GM21526 (cell line): ENCODE measurements at regions not wholly inside any gene's neighbourhood (a gene's known extent, or its start where the extent isn't known, plus 50 kb on each side); places are given as distances from the start of the nearest gene placed in this dataset.

ENCODE experiments used
- ATAC-seq: cut with Tn5 transposase; IDR thresholded peaks from one replicate; pipeline ENCODE4 v1.9.1; 2021; ENCODE audit warnings: moderate library complexity; ENCODE audit not compliant: unreplicated experiment, low FRiP score

DNA sequence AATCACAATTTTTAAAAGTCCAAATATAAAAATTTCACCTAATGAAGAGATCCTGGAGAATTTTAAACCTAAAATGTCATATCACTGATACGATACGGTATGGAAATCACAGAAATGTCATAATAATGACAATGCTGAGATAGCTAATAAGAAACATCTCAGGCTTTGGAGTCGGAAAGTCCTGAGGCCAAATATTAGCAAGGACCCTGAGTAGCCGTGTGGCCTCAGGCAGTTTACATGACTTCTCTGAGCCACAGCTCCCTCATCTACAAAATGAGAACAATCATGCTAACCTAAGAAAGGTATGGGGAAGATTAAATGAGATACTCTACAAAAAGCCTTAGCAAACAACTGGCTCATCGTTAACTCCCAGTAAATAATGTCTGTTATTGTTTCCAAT, 100.9 kb upstream of the NEBL start:
- no peak for ATAC-seq

GRCh38 chr10:20995123-20995987, 98.2 kb upstream of the NEBL start:
- ATAC-seq, result no peak

DNA sequence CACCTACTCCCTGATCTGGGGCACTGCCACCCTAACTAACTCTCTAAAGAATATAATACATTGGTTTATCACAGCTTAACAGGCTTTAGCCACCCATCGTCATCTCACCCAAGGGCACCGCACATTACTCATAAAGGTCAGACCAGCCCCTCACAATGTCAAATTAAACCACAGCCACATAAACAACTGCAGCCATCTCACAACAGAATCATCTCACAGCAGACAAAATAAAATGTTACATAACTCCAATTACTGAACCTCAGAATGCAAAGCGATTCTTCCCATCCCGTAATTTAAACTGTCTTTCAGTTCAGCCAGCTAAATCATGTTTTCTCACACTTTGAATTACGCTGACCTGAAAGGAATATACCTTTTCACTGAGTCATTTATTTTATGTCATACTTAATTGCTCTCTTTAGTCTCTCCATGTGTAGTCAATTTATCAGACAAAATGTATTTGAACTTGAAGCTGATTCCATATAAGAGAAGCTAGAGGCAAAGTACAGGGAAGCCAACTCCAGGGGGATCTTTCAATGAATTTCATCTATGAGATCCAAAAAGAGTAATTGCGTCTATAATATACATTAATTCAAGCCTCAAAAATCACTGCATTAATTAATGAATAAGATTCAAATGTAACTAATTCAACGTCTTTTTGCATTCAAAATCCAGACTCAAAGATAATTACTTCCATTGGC, 96.9 kb upstream of the NEBL start:
- ATAC-seq, result no peak

GRCh38 chr10:20993389-20993788, 96.3 kb upstream of the NEBL start:
- ATAC-seq, result no peak

DNA sequence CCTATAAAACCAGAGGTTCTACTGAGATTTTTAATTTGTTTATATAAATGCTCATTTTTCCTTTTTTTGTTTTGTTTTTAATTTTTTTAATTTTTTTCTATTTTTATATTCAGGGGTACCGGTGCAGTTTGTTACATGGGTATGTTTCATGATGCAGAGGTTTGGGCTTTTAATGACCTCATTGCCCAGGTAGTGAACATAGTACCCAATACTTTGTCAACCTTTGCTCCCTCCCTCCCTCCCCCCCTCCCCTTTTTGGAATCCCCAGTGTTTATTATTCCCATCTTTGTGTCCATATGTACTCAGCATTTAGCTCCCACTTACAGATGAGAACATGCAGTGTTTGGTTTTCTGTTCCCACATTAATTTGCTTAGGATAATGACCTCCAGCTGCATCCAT, 94.4 kb upstream of the NEBL start:
- no peak for ATAC-seq

GRCh38 chr10:20990604-20991003, 93.5 kb upstream of the NEBL start:
- no peak for ATAC-seq

- ATAC-seq, result no peak
These were observed 91.4 kb upstream of the NEBL start for GRCh38 chr10:20988357-20988983.

GRCh38 chr10:20986049-20986448, 88.9 kb upstream of the NEBL start:
- no peak for ATAC-seq

DNA sequence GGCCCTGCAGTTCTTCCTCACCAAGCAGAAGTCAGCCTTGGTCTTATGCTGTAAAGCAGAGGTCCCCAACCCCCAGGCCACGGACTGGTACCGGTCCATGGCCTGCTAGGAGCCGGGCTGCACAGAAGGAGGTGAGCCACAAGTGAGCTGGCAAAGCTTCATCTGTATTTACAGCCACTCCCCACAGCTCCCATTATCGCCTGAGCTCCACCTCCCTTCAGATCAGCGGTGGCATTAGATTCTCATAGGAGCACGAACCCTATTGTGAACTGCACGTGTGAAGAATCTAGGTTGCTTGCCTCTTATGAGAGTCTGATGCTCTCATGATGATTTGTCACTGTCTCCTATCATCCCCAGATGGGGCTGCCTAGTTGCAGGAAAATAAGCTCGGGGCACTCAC, 87.6 kb upstream of the NEBL start:
- ATAC-seq, result no peak

DNA sequence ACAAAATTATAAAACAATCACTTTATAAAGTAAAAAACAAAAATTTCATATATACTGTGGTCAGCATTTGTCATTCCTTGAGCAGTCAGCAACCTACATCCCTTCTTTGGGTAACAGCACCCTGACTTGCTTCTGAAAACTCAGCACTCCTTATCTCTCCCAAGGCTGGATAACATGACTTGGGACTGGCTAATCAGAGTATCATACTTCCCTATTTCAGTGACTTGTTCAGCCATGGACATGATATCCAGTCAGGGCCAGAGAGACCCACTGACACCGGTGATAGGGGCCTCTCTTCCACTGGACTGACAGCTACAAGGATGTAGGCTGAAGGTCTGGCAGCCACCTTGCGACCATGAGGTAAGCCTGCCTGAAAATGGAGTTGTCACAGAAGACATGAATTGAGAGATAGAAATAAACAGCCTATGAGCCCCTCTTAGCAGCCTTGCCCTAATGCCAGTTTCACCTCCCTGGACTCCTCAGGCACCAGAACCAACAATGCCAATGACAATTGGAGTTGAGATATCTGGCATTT, 84.4 kb upstream of the NEBL start:
- ATAC-seq, result no peak

DNA sequence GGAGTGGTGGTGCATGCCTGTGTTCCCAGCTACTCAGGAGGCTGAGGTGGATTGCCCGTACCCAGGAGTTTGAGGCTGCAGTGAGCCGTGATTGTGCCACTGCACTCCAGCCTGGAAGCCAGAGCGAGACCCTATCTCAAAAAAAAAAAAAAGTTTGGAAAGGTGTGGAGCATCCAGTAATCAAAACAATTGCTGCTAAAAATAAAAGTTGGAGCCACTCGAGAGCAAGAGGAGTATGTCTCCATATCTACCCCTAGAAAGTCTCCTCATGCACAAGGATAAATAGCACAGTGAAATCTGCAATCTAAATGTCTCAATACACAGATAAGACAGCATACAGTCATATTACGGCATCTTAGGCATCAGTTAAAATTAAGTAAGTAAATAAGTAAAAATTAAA, 81.5 kb upstream of the NEBL start:
- ATAC-seq, result no peak

- ATAC-seq, result no peak
These were observed 80.2 kb upstream of the NEBL start for GRCh38 chr10:20977300-20977699.

DNA sequence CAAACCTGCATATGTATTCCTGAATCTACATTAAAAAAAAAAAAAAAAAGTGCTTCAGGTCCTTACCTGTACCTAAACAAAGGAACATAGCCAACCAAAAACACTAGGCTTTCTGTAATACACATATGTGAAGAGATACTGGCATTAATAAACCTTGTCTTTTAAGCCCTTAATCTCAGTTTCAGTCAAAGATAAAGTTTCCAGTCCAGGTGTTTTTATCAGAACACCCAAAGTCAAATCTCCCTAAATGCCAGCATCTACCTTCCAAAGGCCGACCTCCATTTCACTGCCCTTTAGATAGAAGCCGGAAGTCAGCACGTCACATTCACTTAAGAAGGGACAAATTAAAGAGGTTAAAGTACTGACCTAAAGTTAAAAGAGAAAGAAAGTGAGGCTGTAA, 79.8 kb upstream of the NEBL start:
- no peak for ATAC-seq

DNA sequence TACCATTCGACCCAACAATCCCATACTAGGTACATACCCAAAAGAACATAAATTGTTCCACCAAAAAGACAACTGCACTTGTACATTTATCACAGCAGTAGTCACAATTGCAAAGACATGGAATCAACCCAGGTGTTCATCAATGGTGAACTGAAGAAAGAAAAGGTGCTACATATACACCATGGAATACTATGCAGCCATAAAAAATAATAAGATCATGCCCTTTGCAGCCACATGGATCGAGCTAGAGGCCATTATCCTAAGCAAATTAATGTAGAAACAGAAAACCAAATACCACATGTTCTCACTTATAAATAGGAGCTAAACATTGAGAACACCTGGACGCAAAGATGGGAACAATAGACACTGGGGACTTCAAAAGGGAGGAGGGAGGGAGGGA, 79.3 kb upstream of the NEBL start:
- no peak for ATAC-seq

- no peak for ATAC-seq
These were observed 78.1 kb upstream of the NEBL start for GRCh38 chr10:20975236-20975635.

GRCh38 chr10:20972925-20973324, 75.8 kb upstream of the NEBL start:
- no peak for ATAC-seq

DNA sequence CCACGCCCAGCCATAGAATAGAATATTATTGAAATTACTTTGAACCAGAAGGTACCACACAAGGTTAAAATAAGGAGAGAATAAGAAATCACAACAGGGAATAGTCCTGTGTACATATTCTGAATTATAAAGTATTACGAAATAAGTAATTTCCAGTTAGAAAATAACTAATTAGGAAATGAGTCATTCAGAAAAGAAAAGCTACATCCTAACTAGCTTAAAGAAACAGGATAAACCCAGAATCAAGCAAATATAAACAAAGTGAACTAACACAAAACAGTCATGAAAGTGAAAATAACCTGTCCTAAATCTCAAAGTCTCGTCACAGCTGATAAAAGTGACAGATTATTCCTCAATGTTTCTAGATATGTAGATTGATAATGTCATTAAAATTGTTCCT, 74.8 kb upstream of the NEBL start:
- ATAC-seq, result no peak

DNA sequence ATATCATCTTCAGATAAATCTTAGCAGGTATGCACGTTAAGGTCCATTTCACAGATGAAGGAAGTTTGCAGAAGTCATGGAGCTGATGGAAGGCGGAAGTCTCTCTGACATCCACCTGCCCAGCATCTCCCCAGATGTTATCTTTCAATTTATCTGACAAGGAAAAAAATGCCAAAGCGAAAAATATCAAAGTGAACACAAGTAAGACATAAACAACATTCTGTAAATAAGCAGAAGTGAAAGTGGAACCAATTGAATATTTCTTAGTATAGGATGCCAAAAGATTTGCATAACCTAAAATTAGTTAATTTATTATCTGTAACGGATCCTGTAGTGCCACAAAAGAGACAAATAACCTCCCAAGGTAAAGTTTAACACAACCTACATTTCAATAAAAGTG, 73.6 kb upstream of the NEBL start:
- peak; percentile 93 for ATAC-seq

DNA sequence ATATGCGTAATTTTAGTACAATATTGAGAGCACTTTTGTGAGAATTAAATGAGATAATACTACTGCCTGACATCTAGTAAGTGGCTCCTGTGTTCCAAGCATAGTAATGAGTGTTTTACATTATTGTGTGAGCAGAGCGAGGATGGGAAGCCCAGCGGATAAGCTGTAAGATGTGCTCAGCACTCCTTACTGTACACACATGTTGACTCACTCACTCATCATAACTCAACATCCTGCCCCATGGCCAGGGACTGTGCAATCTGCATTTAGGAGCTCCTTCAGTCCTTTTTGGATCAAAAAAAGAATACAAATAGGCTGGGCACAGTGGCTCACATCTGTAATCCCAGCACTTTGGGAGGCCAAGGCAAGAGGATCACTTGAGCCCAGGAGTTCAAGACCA, 72.9 kb upstream of the NEBL start:
- ATAC-seq, result peak; percentile 8

DNA sequence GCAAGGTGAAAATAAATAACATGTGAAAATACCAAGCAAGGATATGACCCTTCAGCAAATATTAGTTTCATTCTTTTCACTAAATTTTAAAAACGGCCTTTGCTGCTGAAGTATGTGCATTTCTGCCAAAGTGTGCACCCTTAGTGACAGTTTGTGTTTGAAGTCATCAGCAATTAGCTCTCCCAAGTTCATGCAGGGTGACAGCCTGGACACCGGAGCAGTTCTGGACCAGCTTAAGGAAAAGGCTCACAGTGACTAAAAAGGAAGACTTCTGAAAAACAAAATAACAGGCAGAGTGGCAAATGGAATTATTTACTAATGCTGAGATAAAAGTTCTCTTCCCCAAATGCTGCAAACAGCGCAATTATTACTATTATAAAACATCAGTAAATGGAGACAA, 69.3 kb upstream of the NEBL start:
- no peak for ATAC-seq
